PC-9 (cell line): ENCODE measurements at regions not wholly inside any gene's neighbourhood (a gene's known extent, or its start where the extent isn't known, plus 50 kb on each side); places are given as distances from the start of the nearest gene placed in this dataset.

Experiments
- EZH2 ChIP-seq: fragments of 200-600 bp; sonication (generic); IDR thresholded peaks from 2 replicates; pipeline ENCODE4 v1.8.0; 2017; ENCODE audit warnings: antibody characterized with exemption, low read depth
- TF ChIP-seq, protein P1 (sequence below): fragments of 200-600 bp; sonication (generic); conservative IDR thresholded peaks from 2 replicates; pipeline ENCODE4 v1.6.1; 2017; ENCODE audit warnings: mixed run types, antibody characterized with exemption, mild to moderate bottlenecking, moderate library complexity

- TF ChIP-seq, protein P1, sequence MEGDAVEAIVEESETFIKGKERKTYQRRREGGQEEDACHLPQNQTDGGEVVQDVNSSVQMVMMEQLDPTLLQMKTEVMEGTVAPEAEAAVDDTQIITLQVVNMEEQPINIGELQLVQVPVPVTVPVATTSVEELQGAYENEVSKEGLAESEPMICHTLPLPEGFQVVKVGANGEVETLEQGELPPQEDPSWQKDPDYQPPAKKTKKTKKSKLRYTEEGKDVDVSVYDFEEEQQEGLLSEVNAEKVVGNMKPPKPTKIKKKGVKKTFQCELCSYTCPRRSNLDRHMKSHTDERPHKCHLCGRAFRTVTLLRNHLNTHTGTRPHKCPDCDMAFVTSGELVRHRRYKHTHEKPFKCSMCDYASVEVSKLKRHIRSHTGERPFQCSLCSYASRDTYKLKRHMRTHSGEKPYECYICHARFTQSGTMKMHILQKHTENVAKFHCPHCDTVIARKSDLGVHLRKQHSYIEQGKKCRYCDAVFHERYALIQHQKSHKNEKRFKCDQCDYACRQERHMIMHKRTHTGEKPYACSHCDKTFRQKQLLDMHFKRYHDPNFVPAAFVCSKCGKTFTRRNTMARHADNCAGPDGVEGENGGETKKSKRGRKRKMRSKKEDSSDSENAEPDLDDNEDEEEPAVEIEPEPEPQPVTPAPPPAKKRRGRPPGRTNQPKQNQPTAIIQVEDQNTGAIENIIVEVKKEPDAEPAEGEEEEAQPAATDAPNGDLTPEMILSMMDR: no peak
- TF ChIP-seq EZH2: no peak
Measured at GRCh38 chr21:28833609-28834008, 159.1 kb downstream of the LTN1 start.
